Neural progenitor cell (in vitro differentiated cells): ENCODE measurements at regions not wholly inside any gene's neighbourhood (a gene's known extent, or its start where the extent isn't known, plus 50 kb on each side); places are given as distances from the start of the nearest gene placed in this dataset.
"Not testable (repeated sequence)": the region's sequence is repeated elsewhere in the genome, so short reads cannot be mapped to it uniquely, and the experiment has no call there.

ENCODE experiments used
- DNase-seq: peaks from one replicate; pipeline ENCODE4 v3.0.0-alpha.2; 2016; ENCODE audit warnings: low spot score
- H2AFZ ChIP-seq: fragments of 200-600 bp; sonication (generic); replicated peaks from 2 replicates; pipeline ENCODE4 v1.6.1; 2016; ENCODE audit warnings: antibody characterized with exemption
- H3F3A ChIP-seq: fragments of 200-600 bp; sonication (generic); 2 replicates; pipeline ENCODE4 v1.6.1; 2016; ENCODE audit warnings: antibody characterized with exemption, low read depth
- H3K27ac ChIP-seq: fragments of 200-600 bp; sonication (generic); 2 replicates; pipeline ENCODE4 v1.5.1; 2016; ENCODE audit warnings: mild to moderate bottlenecking
- H3K27me3 ChIP-seq: fragments of 200-600 bp; sonication (generic); 2 replicates; pipeline ENCODE4 v1.6.1; 2016; ENCODE audit warnings: mild to moderate bottlenecking, moderate library complexity
- H3K36me3 ChIP-seq: fragments of 200-600 bp; sonication (generic); 2 replicates; pipeline ENCODE4 v1.5.1; 2016
- H3K4me1 ChIP-seq: fragments of 200-600 bp; sonication (generic); 2 replicates; pipeline ENCODE4 v1.6.1; 2016; ENCODE audit warnings: mixed run types
- H3K4me2 ChIP-seq: fragments of 200-600 bp; sonication (generic); 2 replicates; pipeline ENCODE4 v1.6.1; 2016
- H3K4me3 ChIP-seq: fragments of 200-600 bp; sonication (generic); 2 replicates; pipeline ENCODE4 v1.5.1; 2016
- H3K79me2 ChIP-seq: fragments of 200-600 bp; sonication (generic); 2 replicates; pipeline ENCODE4 v1.6.1; 2016; ENCODE audit warnings: low read depth
- H3K9ac ChIP-seq: fragments of 200-600 bp; sonication (generic); 2 replicates; pipeline ENCODE4 v1.6.1; 2016
- H3K9me3 ChIP-seq: fragments of 200-600 bp; sonication (generic); 2 replicates; pipeline ENCODE4 v1.5.1; 2016; ENCODE audit warnings: low read depth
- H4K20me1 ChIP-seq: fragments of 200-600 bp; sonication (generic); 2 replicates; pipeline ENCODE4 v1.6.1; 2016; ENCODE audit warnings: low read depth
- H3K27ac Mint-ChIP-seq: 3 replicates; pipeline ENCODE4 v1.8.0; 2021; ENCODE audit warnings: mixed read lengths
- H3K27me3 Mint-ChIP-seq: 2 replicates; pipeline ENCODE4 v1.8.0; 2022; ENCODE audit warnings: low read depth, mild to moderate bottlenecking, inconsistent platforms, moderate library complexity, mixed read lengths; ENCODE audit not compliant: insufficient read depth
- H3K36me3 Mint-ChIP-seq: 3 replicates; pipeline ENCODE4 v1.8.0; 2021; ENCODE audit warnings: mixed read lengths
- H3K4me1 Mint-ChIP-seq: 3 replicates; pipeline ENCODE4 v1.8.0; 2021; ENCODE audit warnings: mixed read lengths
- H3K4me3 Mint-ChIP-seq: 3 replicates; pipeline ENCODE4 v1.8.0; 2021; ENCODE audit warnings: mild to moderate bottlenecking, moderate library complexity, mixed read lengths
- H3K9me3 Mint-ChIP-seq: 3 replicates; pipeline ENCODE4 v1.8.0; 2020; ENCODE audit warnings: mixed read lengths
- EZH2 ChIP-seq: fragments of 200-600 bp; sonication (generic); IDR thresholded peaks from 2 replicates; pipeline ENCODE4 v1.6.1; 2017; ENCODE audit warnings: antibody characterized with exemption, mild to moderate bottlenecking, moderate library complexity
- EZH2phosphoT487 ChIP-seq: fragments of 200-600 bp; sonication (generic); IDR thresholded peaks from 2 replicates; pipeline ENCODE4 v1.6.1; 2017; ENCODE audit warnings: antibody characterized with exemption
- TF ChIP-seq, protein P1 (sequence below): fragments of 200-600 bp; sonication (generic); IDR thresholded peaks from 2 replicates; pipeline ENCODE4 v1.5.1; 2017; ENCODE audit warnings: antibody characterized with exemption, mild to moderate bottlenecking

DNA sequence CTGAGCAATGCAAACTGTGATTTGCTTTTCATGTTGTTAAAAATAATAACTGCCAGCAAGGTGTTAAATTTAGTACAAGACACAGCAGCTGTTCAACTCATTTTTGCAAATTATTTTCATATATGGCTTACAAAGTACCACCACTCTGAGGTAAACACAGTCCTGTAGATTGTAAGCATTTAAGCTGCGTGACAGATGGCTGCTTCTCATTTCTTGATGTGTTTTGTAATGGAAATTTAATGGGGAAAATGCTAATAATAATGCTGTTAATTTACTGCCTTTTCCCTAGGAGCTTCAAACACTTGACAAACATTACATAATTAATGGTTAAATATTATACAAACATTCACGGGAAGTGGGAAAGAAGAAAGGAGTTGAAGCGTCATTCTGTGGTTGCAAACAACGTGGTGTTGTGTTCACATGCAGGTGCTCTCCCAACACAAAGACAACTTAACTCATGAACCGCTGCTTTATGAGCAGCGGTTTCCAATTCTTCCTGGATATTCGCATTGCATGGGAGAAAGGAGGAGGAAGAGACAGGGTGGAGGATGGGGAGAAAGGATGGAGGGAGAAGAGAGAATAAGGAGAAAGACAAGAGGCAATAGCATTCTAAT is 236.8 kb upstream of the VCX start:
- no peak overlapping the region for H3K27ac Mint-ChIP-seq
- Histone ChIP-seq H3K36me3 (no peaks in the 10 kb centered on the region), H4K20me1 (no peaks in the 10 kb centered on the region), H3K4me3 (no peak overlapping the region), H3K4me2 (no peak overlapping the region), H3K79me2 (no peaks in the 10 kb centered on the region), H2AFZ (no peak overlapping the region), H3K27me3 (no peaks in the 10 kb centered on the region), H3K9ac (no peak overlapping the region), H3K9me3 (no peaks in the 10 kb centered on the region), H3K4me1 (no peaks in the 10 kb centered on the region), H3K27ac (no peak overlapping the region), H3F3A (no peaks in the 10 kb centered on the region)
- TF ChIP-seq EZH2 (no peak), EZH2phosphoT487 (no peak)
- TF ChIP-seq, protein P1, sequence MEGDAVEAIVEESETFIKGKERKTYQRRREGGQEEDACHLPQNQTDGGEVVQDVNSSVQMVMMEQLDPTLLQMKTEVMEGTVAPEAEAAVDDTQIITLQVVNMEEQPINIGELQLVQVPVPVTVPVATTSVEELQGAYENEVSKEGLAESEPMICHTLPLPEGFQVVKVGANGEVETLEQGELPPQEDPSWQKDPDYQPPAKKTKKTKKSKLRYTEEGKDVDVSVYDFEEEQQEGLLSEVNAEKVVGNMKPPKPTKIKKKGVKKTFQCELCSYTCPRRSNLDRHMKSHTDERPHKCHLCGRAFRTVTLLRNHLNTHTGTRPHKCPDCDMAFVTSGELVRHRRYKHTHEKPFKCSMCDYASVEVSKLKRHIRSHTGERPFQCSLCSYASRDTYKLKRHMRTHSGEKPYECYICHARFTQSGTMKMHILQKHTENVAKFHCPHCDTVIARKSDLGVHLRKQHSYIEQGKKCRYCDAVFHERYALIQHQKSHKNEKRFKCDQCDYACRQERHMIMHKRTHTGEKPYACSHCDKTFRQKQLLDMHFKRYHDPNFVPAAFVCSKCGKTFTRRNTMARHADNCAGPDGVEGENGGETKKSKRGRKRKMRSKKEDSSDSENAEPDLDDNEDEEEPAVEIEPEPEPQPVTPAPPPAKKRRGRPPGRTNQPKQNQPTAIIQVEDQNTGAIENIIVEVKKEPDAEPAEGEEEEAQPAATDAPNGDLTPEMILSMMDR, result no peak
- H3K4me1 Mint-ChIP-seq, result no peaks in the 10 kb centered on the region
- no peak overlapping the region for H3K4me3 Mint-ChIP-seq
- H3K27me3 Mint-ChIP-seq, result no peaks in the 10 kb centered on the region
- DNase-seq, result no peak
- no peaks in the 10 kb centered on the region for H3K36me3 Mint-ChIP-seq
- peaks cover 16% of the 10 kb centered on the region for H3K9me3 Mint-ChIP-seq

DNA sequence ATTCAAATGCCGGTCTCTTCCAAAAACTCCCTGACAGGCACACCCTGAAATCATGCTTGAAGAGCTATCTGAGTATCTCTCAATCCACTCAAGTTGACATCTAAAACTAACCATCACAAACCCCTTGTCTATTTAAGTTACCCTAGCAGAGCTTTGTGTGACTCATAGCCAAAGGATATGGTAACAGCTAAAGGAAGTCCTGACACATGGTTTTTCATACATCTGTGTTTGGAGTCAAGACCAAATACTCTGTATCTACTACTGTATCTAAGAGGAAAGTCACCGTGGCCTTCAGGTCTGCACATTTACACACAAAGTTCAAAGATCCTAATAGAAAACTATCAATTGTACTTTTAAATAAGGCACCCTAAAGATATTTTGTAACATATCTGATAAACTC is 239.6 kb upstream of the VCX start:
- Histone ChIP-seq H3K4me2 (no peak overlapping the region), H3K79me2 (no peaks in the 10 kb centered on the region), H2AFZ (no peak overlapping the region), H3K27me3 (no peaks in the 10 kb centered on the region), H3K4me3 (no peak overlapping the region), H3K27ac (no peak overlapping the region), H4K20me1 (no peaks in the 10 kb centered on the region), H3F3A (no peaks in the 10 kb centered on the region), H3K9me3 (no peaks in the 10 kb centered on the region), H3K4me1 (no peaks in the 10 kb centered on the region), H3K36me3 (no peaks in the 10 kb centered on the region), H3K9ac (no peak overlapping the region)
- Mint-ChIP-seq H3K4me1 (no peaks in the 10 kb centered on the region), H3K4me3 (no peak overlapping the region), H3K27ac (no peak overlapping the region), H3K9me3 (peaks cover 14% of the 10 kb centered on the region), H3K36me3 (no peaks in the 10 kb centered on the region), H3K27me3 (no peaks in the 10 kb centered on the region)
- no peak for DNase-seq
- TF ChIP-seq, protein P1, result no peak
- TF ChIP-seq EZH2phosphoT487 (no peak), EZH2 (no peak)

DNA sequence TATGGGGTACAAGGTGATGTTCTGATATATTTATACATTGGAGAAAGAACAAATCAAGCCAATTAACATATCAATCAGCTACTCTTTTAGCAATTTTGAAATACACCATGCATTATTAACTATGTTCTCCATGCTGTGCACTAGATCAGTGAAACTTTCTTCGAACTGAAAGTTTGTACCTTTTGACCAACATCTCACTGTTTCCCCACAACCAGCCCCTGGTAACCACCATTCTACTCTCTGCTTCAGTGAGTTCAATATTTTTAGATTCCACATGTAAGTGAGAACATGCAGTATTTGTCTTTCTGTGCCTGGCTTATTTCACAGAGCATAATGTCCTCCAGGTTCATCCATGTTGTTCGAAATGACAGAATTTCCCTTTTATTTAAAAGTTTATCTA is 246.1 kb upstream of the VCX start:
- TF ChIP-seq, protein P1, result no peak
- TF ChIP-seq EZH2 (no peak), EZH2phosphoT487 (no peak)
- H2AFZ ChIP-seq, result no peak overlapping the region

DNA sequence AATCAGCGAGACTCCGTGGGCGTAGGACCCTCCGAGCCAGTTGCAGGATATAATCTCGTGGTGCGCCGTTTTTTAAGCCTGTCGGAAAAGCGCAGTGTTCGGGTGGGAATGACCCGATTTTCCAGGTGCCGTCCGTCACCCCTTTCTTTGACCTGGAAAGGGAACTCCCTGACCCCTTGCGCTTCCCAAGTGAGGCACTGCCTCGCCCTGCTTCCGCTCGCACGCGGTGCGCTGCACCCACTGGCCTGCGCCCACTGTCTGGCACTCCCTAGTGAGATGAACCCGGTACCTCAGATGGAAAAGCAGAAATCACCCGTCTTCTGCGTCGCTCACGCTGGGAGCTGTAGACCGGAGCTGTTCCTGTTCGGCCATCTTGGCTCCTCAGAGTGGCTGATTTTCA is 249.6 kb upstream of the VCX start:
- Mint-ChIP-seq H3K4me3 (peak overlapping the region; percentile 63), H3K4me1 (peaks cover 12% of the 10 kb centered on the region), H3K27ac (peak overlapping the region; percentile 97)
- not testable (repeated sequence) for H3K36me3 Mint-ChIP-seq, DNase-seq, H3K9me3 Mint-ChIP-seq, H3K4me2 ChIP-seq, H2AFZ ChIP-seq, H3F3A ChIP-seq, H3K27me3 Mint-ChIP-seq, H3K79me2 ChIP-seq, H3K36me3 ChIP-seq, H3K9ac ChIP-seq, H3K27ac ChIP-seq, H3K9me3 ChIP-seq, H3K4me3 ChIP-seq, H3K27me3 ChIP-seq, H3K4me1 ChIP-seq, H4K20me1 ChIP-seq

More for the DNA sequence above, 246.1 kb upstream of the VCX start:
- Histone ChIP-seq H3K79me2 (no peaks in the 10 kb centered on the region), H3K27me3 (no peaks in the 10 kb centered on the region), H3F3A (no peaks in the 10 kb centered on the region), H3K9me3 (peaks cover 5% of the 10 kb centered on the region), H3K4me1 (no peaks in the 10 kb centered on the region), H3K4me2 (no peak overlapping the region), H3K27ac (no peak overlapping the region), H3K4me3 (no peak overlapping the region), H4K20me1 (no peaks in the 10 kb centered on the region), H3K9ac (no peak overlapping the region), H3K36me3 (no peaks in the 10 kb centered on the region)
- Mint-ChIP-seq H3K4me3 (no peak overlapping the region), H3K9me3 (peaks cover 9% of the 10 kb centered on the region), H3K4me1 (peaks cover 12% of the 10 kb centered on the region), H3K36me3 (no peaks in the 10 kb centered on the region), H3K27ac (no peak overlapping the region), H3K27me3 (no peaks in the 10 kb centered on the region)
- DNase-seq, result no peak
